ENCODE measurements at regions not wholly inside any gene's neighbourhood (a gene's known extent, or its start where the extent isn't known, plus 50 kb on each side); places are given as distances from the start of the nearest gene placed in this dataset.

DNA sequence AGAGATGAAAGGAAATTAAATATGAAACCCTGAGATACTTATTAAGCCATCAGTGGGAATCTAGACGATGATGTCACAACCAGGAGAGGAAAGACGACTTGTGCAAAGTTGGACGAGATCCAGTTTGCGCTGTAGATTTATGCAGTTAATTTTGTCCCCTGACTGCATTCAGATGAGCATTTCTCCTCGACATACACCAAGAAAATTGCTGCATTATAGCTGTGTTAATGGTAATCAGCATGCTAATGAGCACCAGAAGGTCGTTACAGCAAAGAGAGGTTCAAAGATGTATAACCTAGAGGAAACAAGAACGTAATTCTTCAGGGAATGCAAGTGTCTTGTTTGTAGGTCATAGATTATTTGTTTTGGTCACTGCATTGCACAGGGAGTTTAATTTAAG lies 371.7 kb downstream of the RBM26 start:
- TF ChIP-seq, protein P1, sequence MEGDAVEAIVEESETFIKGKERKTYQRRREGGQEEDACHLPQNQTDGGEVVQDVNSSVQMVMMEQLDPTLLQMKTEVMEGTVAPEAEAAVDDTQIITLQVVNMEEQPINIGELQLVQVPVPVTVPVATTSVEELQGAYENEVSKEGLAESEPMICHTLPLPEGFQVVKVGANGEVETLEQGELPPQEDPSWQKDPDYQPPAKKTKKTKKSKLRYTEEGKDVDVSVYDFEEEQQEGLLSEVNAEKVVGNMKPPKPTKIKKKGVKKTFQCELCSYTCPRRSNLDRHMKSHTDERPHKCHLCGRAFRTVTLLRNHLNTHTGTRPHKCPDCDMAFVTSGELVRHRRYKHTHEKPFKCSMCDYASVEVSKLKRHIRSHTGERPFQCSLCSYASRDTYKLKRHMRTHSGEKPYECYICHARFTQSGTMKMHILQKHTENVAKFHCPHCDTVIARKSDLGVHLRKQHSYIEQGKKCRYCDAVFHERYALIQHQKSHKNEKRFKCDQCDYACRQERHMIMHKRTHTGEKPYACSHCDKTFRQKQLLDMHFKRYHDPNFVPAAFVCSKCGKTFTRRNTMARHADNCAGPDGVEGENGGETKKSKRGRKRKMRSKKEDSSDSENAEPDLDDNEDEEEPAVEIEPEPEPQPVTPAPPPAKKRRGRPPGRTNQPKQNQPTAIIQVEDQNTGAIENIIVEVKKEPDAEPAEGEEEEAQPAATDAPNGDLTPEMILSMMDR (IDR thresholded peaks at IDR 0.05; ENCODE audit: low read depth, low read length, poor library complexity, severe bottlenecking): no peak
- no peak for TF ChIP-seq EZH2phosphoT487 (IDR thresholded peaks at IDR 0.05; ENCODE audit: borderline replicate concordance, low read length)
